NCI-H2029 treated with DMSO at 0.1 percent for 48 hours (cell line): ENCODE measurements at regions not wholly inside any gene's neighbourhood (a gene's known extent, or its start where the extent isn't known, plus 50 kb on each side); places are given as distances from the start of the nearest gene placed in this dataset.
"Not testable (repeated sequence)": the region's sequence is repeated elsewhere in the genome, so short reads cannot be mapped to it uniquely, and the experiment has no call there.

Experiments
- DNase-seq: peaks from one replicate; lab custom pipeline; 2025; lab: John Stamatoyannopoulos, UW

DNA sequence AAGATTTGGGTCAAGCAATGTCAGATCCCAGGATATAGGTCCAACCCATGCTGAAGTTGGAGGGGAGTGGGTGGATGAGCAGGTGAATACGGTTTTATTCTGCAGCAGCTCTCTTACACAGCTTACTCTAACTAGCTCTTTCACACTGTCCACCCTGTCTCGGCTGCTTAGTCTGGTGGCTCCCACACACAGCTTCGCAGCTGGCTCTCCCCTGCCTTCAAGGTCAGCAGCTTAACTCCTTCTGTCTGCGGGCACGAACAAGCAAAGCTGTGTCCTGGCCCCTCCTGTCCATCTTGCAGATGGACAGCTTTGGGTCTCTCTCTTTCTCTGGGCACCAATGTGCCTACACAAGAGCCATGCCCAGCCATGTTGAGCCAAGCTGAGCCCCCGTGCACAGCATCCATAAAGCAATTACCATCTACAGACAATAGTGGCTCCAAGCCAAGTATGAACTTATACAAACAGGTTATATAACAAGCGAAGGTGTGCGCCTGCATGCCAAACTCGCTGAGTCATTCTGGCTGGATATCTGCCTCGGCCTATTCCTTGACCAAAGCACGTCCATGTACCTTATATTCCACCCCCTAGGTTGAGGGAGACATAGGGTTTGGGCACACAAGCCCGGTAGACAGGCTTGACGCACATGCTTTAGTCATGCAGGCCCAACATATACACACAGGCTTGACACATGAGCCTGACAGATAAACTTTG, 1307.8 kb upstream of the RAG2 start:
- DNase-seq, result no peak

DNA sequence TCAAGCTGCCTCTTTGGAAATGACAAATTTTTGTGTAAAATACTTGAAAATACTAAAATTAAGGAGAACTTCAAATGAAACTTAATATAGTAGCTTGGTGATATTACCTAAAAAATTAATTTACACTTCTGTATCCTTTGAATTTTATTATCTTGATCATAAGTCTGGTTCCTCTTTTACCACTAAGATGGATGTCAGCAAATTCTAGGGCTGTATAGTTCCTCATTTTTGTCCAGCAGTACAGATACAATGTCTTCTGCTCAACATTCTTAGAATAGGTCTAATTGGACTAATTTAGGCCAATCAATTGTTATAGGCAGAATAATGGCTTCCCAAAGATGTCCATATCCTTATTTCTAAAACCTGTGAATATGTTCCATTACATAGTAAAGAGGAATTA, 1298.0 kb upstream of the RAG2 start:
- no peak for DNase-seq

GRCh38 chr11:37881741-37882140, 1283.7 kb upstream of the RAG2 start:
- DNase-seq, result no peak

- DNase-seq, result no peak
These were observed 1263.6 kb upstream of the RAG2 start for GRCh38 chr11:37861671-37862070.

GRCh38 chr11:37858806-37859537, 1260.9 kb upstream of the RAG2 start:
- DNase-seq, result not testable (repeated sequence)

GRCh38 chr11:37858398-37858797, 1260.4 kb upstream of the RAG2 start:
- no peak for DNase-seq

DNA sequence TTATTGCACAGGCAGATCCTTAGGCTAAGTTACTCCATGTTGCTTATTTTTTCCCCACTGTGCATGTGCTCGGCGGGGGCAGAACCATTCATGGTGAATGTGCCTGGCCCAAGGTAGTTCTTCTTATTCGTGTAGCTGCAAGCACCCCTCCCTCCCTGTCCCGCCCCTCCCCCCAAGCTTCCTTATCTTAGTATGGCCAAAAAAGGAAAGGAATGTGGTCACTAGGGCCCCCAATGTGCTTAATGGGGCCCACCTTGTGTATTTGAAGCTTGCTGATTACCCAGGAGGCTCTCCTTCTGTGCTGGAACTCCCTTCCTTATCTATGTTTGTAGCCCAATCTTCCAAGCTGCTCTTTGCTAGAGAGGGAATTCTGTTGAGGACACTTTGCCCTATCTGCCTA, 1259.7 kb upstream of the RAG2 start:
- DNase-seq, result no peak

DNA sequence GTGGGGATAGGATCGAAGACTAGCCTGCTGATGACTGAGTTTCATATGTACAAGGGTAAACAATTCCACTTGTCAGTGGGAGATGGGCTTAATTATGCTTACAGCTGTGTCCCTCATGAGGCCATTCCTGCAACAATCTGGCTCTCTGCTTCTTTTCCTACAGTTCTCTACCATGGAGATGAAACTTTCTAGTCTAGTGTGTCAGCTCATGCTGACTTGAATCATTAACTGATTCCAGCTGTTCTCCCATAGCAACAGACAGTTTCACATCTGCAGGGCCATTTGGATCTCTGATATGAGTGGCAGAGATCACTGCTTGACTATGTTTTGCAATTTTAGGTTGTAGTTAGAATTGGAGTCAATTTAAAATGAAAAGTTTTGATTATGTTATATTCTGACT, 1251.7 kb upstream of the RAG2 start:
- DNase-seq, result no peak

DNA sequence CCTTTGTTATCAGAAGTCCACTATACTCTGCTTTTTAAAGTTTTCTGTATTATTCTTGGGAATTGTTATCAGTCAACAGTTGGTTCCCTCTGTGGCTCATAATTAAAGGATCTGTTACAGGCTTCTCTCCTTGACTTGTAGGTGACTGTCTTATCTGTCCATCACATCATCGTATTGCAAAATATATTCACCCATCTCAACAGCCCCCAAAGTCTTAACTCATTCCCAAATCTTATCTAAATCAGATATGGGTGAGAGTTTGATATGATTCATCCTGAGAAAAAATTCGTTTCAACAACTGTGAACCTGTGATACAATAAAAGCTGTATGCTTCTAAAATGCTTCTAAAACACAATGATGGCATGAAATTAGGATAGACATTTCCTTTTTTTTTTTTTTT, 1245.6 kb upstream of the RAG2 start:
- DNase-seq, result no peak

GRCh38 chr11:37841016-37841415, 1243.0 kb upstream of the RAG2 start:
- no peak for DNase-seq

DNA sequence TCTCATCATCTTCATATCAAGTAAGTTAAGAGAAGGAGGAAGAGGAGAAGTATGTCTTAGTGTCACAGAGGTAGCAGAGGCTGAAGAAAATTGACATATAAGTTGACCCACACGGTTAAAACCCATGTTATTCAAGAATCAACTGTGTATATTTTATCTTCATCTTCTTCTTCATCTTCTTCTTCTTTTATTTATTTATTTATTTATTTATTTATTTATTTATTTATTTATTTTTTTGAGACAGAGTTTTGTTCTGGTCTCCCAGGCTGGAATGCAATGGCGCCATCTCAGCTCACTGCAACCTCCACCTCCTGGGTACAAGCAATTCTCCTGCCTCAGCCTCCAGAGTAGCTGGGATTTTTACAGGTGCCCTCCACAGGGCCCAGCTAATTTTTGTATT, 1242.3 kb upstream of the RAG2 start:
- DNase-seq, result not testable (repeated sequence)

GRCh38 chr11:37830529-37830928, 1232.5 kb upstream of the RAG2 start:
- DNase-seq, result no peak

DNA sequence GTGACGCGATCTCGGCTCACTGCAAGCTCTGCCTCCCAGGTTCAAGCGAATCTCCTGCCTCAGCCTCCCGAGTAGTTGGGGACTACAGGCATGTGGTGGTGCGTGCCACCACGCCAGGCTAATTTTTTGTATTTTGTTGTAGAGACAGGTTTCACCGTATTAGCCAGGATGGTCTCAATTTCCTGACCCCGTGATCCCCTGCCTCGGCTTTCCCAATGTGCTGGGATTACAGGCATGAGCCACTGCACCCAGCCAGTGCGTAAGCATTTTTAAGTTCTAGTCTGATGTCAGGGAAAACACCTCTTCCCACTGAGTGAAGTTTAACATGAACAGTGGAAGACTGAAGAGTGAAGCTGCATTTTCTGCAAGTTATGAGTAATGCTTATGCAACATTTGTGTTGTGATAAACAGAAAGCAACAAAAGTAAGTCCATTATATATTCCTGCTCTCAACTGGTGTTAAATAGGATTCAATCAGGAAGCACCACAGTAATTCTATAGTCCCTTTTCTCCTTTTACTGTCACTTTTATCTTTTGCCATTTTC, 1219.8 kb upstream of the RAG2 start:
- DNase-seq, result no peak

- no peak for DNase-seq
These were observed 1214.3 kb upstream of the RAG2 start for GRCh38 chr11:37812281-37812880.

DNA sequence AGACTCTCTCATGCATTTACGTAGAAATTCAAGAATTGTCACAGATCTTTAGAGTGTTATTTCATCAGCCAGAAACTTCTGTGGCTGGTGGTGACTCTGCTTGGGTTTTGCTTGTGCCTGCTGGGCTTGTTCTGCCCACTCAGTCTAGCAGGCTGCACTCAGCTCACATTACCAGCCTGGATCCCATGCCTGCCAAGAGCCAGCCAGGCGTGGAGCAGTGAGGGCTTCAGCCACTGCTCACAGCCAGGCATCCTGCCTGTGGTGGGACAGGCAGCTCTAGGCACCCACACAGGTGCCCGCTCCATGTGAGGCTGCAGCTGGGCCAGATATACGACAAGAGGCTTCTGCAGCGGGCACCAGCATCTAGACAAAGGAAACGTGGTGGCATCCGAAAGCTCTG, 1213.3 kb upstream of the RAG2 start:
- DNase-seq, result no peak

DNA sequence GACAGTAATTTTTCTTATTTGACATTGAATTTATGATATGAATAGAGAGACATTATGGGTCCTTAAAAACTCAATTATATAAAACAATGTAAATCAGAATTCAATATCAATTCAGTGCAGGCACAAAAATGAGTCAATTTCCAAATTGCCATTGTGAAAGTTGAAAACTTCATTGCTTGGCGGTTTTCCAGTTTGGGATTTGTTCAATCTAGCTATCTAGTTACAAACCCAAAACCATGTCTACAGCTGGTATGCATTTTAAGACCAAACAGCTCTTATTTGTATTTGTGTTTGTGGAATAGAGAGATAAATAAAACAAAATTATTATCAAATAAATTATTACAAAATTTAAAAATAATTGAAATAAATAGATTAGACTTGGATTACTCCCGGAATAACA, 1206.6 kb upstream of the RAG2 start:
- no peak for DNase-seq

- DNase-seq, result no peak
These were observed 1190.3 kb upstream of the RAG2 start for GRCh38 chr11:37788141-37788877.

GRCh38 chr11:37786214-37786755, 1188.2 kb upstream of the RAG2 start:
- DNase-seq, result no peak

GRCh38 chr11:37774441-37774840, 1176.4 kb upstream of the RAG2 start:
- DNase-seq, result no peak

GRCh38 chr11:37770145-37770544, 1172.1 kb upstream of the RAG2 start:
- no peak for DNase-seq

DNA sequence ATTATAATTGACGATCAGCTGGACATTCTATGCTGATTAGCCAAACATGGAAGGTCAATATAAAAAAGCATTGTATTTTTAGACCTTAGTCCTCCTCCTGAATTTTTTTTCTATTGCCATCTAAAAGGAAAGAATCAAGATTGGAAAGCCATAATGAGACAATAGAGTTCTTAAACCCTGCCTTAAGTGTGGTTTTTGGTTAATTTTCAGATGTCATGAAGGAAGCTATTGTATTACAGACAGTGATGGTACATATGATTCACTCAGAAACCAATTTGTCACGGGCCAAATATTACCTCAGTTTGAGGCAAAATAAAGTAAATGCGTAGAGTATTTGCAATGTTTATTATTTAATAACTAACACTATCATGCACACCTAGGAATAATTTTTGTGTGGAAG, 1164.0 kb upstream of the RAG2 start:
- no peak for DNase-seq

DNA sequence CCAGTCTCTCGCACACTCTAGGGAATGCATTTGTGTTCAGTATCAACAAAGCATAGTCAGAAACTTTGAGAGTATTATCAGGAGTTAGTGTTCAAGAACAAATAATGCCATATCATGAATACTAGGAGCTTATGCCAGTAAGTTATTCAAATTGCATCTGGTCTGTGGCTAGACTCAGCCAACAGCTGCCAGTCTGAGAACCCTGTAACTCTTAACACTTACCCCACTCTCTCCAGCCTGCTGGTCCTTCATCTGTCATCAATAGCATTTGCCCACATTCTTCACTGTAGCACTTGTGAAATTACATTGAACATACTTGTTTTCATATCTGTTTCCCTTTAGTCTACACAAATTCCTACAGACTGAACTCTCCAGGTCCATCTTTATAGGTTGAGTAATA, 1157.5 kb upstream of the RAG2 start:
- DNase-seq, result no peak
